Endothelial cell of umbilical vein (primary cell): ENCODE measurements at regions not wholly inside any gene's neighbourhood (a gene's known extent, or its start where the extent isn't known, plus 50 kb on each side); places are given as distances from the start of the nearest gene placed in this dataset.

Source experiments
- CTCF ChIP-seq, 2 donors: IDR thresholded peaks; 1 replicate in 1 of 2; 2 replicates in 1 of 2; pipeline ENCODE4 v1.5.1; 2011; ENCODE audit warnings: low read length in 2 of 2, mild to moderate bottlenecking in 2 of 2, moderate library complexity in 2 of 2, control low read depth in 1 of 2, inconsistent platforms in 1 of 2, low read depth in 1 of 2; ENCODE audit not compliant: insufficient read depth in 1 of 2; ENCODE audit errors: extremely low read depth in 1 of 2
- EZH2 ChIP-seq: IDR thresholded peaks from 2 replicates; pipeline ENCODE4 v1.6.1; 2012; ENCODE audit warnings: borderline replicate concordance, low read depth, mild to moderate bottlenecking, moderate library complexity, low read length, inconsistent platforms; ENCODE audit not compliant: severe bottlenecking
- FOS ChIP-seq: IDR thresholded peaks from 2 replicates; pipeline ENCODE4 v1.6.1; 2011; ENCODE audit warnings: mild to moderate bottlenecking, low read length, moderate library complexity, borderline replicate concordance; ENCODE audit not compliant: insufficient read depth
- GATA2 ChIP-seq: IDR thresholded peaks from 2 replicates; pipeline ENCODE4 v1.7.0; 2011; ENCODE audit warnings: low read depth, mild to moderate bottlenecking, moderate library complexity, mixed read lengths, low read length; ENCODE audit not compliant: insufficient read length, insufficient read depth
- JUN ChIP-seq: IDR thresholded peaks from 2 replicates; pipeline ENCODE4 v1.6.1; 2011; ENCODE audit warnings: borderline replicate concordance, low read depth; ENCODE audit not compliant: insufficient read length, insufficient read depth
- MAX ChIP-seq: IDR thresholded peaks from 2 replicates; pipeline ENCODE4 v1.6.1; 2011; ENCODE audit not compliant: insufficient read depth, insufficient read length
- MYC ChIP-seq: IDR thresholded peaks from one replicate; pipeline ENCODE4 v1.6.1; 2011; ENCODE audit warnings: mild to moderate bottlenecking, low read depth, low read length
- POLR2A ChIP-seq: IDR thresholded peaks from 2 replicates; pipeline ENCODE4 v1.6.1; 2012; ENCODE audit warnings: low read depth, mild to moderate bottlenecking, control low read depth, low read length
- POLR2AphosphoS5 ChIP-seq: IDR thresholded peaks from 2 replicates; pipeline ENCODE4 v1.6.1; 2012; ENCODE audit warnings: low read depth, mild to moderate bottlenecking, control low read depth, low read length, moderate library complexity; ENCODE audit not compliant: insufficient read depth

- no peak for TF ChIP-seq CTCF (IDR thresholded peaks at IDR 0.05; ENCODE audit: extremely low read depth in 1 of 2, insufficient read depth in 1 of 2, low read depth in 1 of 2, low read length in 2 of 2)
- no peak for TF ChIP-seq POLR2AphosphoS5
- TF ChIP-seq EZH2: no peak
- no peak for TF ChIP-seq MAX
- no peak for TF ChIP-seq POLR2A
- no peak for TF ChIP-seq GATA2
- TF ChIP-seq JUN: no peak
- no peak for TF ChIP-seq FOS
- TF ChIP-seq MYC: no peak
Observed at GRCh38 chr5:88377705-88378656, 109.3 kb upstream of the TMEM161B start.
